ENCODE measurements at regions not wholly inside any gene's neighbourhood (a gene's known extent, or its start where the extent isn't known, plus 50 kb on each side); places are given as distances from the start of the nearest gene placed in this dataset.

DNA sequence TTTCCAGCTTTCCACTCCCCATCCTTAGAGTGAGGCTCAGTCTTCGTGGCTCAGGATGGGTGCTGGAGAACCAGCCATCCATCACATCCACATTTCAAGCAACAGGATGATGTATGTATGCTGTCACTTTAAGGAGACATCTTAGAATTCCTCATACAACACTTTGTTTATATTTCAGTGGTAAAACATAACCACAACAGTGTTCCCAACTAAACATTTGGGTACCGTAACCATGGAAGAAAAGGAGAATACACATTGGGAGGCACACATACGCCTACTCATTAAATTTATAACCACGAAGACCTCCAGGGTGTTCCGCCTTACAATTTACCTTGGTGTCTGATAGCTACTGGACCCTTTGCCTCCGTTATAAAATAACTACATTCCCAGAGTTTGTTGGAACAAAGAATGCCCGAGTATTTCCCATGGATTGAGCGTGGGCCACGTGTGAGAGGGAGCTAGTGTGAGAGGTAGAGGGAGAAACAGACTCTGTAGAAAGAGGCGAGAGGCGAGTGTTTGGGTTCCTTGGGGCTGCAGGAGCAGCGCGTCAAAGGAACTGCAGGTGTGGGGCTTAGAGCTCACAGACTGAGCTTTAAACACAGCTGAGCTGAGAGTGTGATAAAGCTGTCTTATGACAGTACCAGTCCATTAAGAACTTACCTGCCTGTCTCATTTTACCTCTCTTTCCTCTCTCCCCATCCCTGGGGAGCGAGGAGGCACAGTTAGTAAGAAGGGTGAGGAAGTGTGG is 111.5 kb upstream of the USP24 start:
- no peak overlapping the region for H3K9ac ChIP-seq (ENCODE audit: control insufficient read depth, insufficient read depth, low read length)
- CTCF ChIA-PET = interaction anchor here (0.6 to 2.6 kb wide), 4 partner anchors 11 to 382 kb away, joined by 3 to 15 read pairs (median 6); no protein-coding TSS in a partner anchor
- intact Hi-C loops (cut with micrococcal nuclease; ENCODE audit: unreplicated experiment) = no loop called here
- no peak for FAIRE-seq
- H3K27me3 ChIP-seq (replicated peaks in 1 of 2; ENCODE audit: control insufficient read depth in 2 of 2, insufficient read depth in 2 of 2, low read length in 1 of 2) = no peaks in the 10 kb centered on the region; a peak in 1 of 4 replicates
- SMC1A ChIA-PET (ENCODE audit: uncharacterized antibody, unreplicated experiment) = interaction anchor here (0.8 to 1.3 kb wide), 2 partner anchors 10 to 11 kb away, joined by 3 to 5 read pairs; no protein-coding TSS in a partner anchor
- WGBS (ENCODE audit: insufficient coverage, insufficient replicate concordance, low lambda C conversion rate, missing lambda C conversion rate) = 36% methylated on average over 14 of the region's 14 CpGs
- H3K4me3 ChIP-seq = no peak overlapping the region
- no peak overlapping the region for H3K4me2 ChIP-seq (ENCODE audit: control insufficient read depth, insufficient read depth)
- no peaks in the 10 kb centered on the region for H3K79me2 ChIP-seq (ENCODE audit: control insufficient read depth, insufficient read depth, low read length)
- RAD21 ChIA-PET (ENCODE audit: unreplicated experiment) = no interaction called here
- H2AFZ ChIP-seq (ENCODE audit: control insufficient read depth, low read depth, low read length) = no peak overlapping the region
- BruUV-seq (replicated peaks) = no TSS peak
- POLR2A ChIA-PET = no interaction called here
- in situ Hi-C loops (cut with MboI) = no loop called here
- no peak overlapping the region for H3K27ac ChIP-seq (ENCODE audit: control insufficient read depth, insufficient read depth)
- no peaks in the 10 kb centered on the region for H3K4me1 ChIP-seq (ENCODE audit: control insufficient read depth, insufficient read depth, low read length)
- no peaks in the 10 kb centered on the region for H4K20me1 ChIP-seq (ENCODE audit: control insufficient read depth, insufficient read depth)
- DNase-seq (ENCODE audit: low read depth, low spot score) = no peak
- TF ChIP-seq USF2 (IDR thresholded peaks at IDR 0.05; ENCODE audit: borderline replicate concordance, low read depth, low read length) (no peak), SIN3A (IDR thresholded peaks at IDR 0.05; ENCODE audit: low read depth, low read length) (no peak), RCOR1 (conservative IDR thresholded peaks at IDR 0.05; ENCODE audit: low read depth, low read length) (no peak), CEBPB (IDR thresholded peaks at IDR 0.05; ENCODE audit: borderline replicate concordance in 1 of 2, low read depth in 2 of 2, low read length in 2 of 2) (no peak), SUPT20H (IDR thresholded peaks at IDR 0.05; ENCODE audit: borderline replicate concordance, control insufficient read depth, low read depth, low read length) (no peak), SIX5 (IDR thresholded peaks at IDR 0.05; ENCODE audit: low read depth, low read length, severe bottlenecking) (no peak), JUND (IDR thresholded peaks at IDR 0.05; ENCODE audit: low read depth, low read length) (no peak), HDAC6 (IDR thresholded peaks at IDR 0.05; ENCODE audit: unreplicated experiment) (no peak), SKIL (IDR thresholded peaks at IDR 0.05; ENCODE audit: low read depth, poor library complexity, severe bottlenecking) (no peak), FOXK2 (IDR thresholded peaks at IDR 0.05) (no peak), RAD21 (IDR thresholded peaks at IDR 0.05; ENCODE audit: insufficient read depth, low read depth, low read length) (no peak), DPF2 (IDR thresholded peaks at IDR 0.05) (no peak), ELK1 (IDR thresholded peaks at IDR 0.05; ENCODE audit: low read depth, low read length) (no peak), YY1 (IDR thresholded peaks at IDR 0.05; ENCODE audit: low read depth, low read length) (no peak), POLR2AphosphoS5 (IDR thresholded peaks at IDR 0.05; ENCODE audit: low read length) (no peak), MAX (IDR thresholded peaks at IDR 0.05; ENCODE audit: low read depth, low read length) (no peak)
- ATAC-seq = no peak
- H3K36me3 ChIP-seq (ENCODE audit: control insufficient read depth in 2 of 2, insufficient read depth in 2 of 2, low read length in 1 of 2) = no peaks in the 10 kb centered on the region
- no peaks in the 10 kb centered on the region for H3K9me3 ChIP-seq (replicated peaks; ENCODE audit: control insufficient read depth, insufficient read depth, low read length)
